Tibial artery (tissue), 4 donors: ENCODE measurements at regions not wholly inside any gene's neighbourhood (a gene's known extent, or its start where the extent isn't known, plus 50 kb on each side); places are given as distances from the start of the nearest gene placed in this dataset.
"Not testable (repeated sequence)": the region's sequence is repeated elsewhere in the genome, so short reads cannot be mapped to it uniquely, and the experiment has no call there.

ENCODE experiments used
- DNase-seq, 2 donors: peaks; one replicate each; pipeline ENCODE4 v3.0.0-alpha.2; 2019
- H3K27ac ChIP-seq, 2 donors: fragments of 200-600 bp; sonication (generic) in 1 of 2; 1 replicate in 1 of 2; 2 replicates in 1 of 2; pipeline ENCODE4 v1.5.1; 2018 to 2019; ENCODE audit warnings: mild to moderate bottlenecking in 1 of 2
- H3K27me3 ChIP-seq, 2 donors: fragments of 200-600 bp; sonication (generic) in 1 of 2; one replicate each; pipeline versions ENCODE4 v1.5.1 to v1.6.0; 2016 to 2019
- H3K36me3 ChIP-seq, 3 donors: fragments of 200-600 bp; sonication (generic) in 2 of 3; one replicate each; pipeline ENCODE4 v1.5.1; 2016 to 2019; ENCODE audit warnings: mild to moderate bottlenecking in 2 of 3
- H3K4me1 ChIP-seq, 4 donors: fragments of 200-600 bp; sonication (generic) in 2 of 4; 1 replicate in 3 of 4; 2 replicates in 1 of 4; pipeline ENCODE4 v1.5.1; 2016 to 2019
- H3K4me3 ChIP-seq, 2 donors: fragments of 200-600 bp; sonication (generic) in 1 of 2; 1 replicate in 1 of 2; 2 replicates in 1 of 2; pipeline ENCODE4 v1.5.1; 2018 to 2019; ENCODE audit warnings: mild to moderate bottlenecking in 2 of 2
- H3K9me3 ChIP-seq, 3 donors: fragments of 200-600 bp; sonication (generic) in 1 of 3; one replicate each; pipeline ENCODE4 v1.5.1; 2016 to 2019
- intact Hi-C: fragments of 100-400 bp; cut with DNase I; formaldehyde crosslinking; loops from one replicate; pipeline ENCODE4 v1.15.0; 2023; ENCODE audit warnings: low total_unique reads
- TF ChIP-seq, protein P1 (sequence below), 2 experiments: fragments of 200-600 bp in 1 of 2; fragments of 450-650 bp in 1 of 2; IDR thresholded peaks; one replicate each; pipeline ENCODE4 v1.5.1; 2017 to 2019; ENCODE audit warnings: antibody characterized with exemption in 2 of 2, mild to moderate bottlenecking in 1 of 2, moderate library complexity in 1 of 2

DNA sequence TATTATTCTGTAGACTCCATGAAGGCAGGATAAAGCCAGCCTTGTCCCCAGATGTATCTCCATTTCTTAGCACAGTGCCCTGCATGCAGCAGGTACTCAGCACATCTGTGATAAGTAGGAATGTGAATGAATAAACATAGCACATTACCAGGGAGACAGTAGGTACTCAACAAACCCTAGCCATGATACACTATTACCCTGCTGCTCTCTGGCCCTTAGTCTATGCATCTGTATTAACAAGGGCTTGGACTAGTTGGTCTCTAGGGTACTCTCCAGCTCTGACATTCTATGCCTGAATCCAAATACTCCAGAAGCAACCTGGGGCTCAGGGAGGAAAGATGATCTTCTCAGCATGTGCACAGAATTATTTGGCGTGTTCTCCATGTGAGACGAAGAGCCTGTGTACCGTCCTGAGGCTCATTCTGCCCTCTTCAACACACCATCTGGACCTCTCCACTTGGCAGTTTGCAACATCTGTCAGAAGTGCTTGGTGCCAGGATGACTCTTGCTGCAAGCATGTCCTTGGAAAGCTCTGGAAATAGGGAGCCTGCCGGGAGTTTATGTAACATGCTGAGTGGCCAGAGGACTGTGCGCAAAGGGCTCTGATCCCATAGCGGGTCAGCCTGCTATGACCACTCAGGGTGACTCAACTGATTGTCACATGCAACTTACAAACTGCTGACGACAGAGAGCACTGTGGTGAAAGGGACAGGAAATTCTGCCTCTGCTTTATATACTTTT lies 228.2 kb upstream of the USP24 start:
- Histone ChIP-seq H3K9me3 (no peaks in the 10 kb centered on the region), H3K4me3 (no peak overlapping the region), H3K36me3 (no peaks in the 10 kb centered on the region), H3K27ac (peak overlapping the region; percentile 82 to 86), H3K27me3 (no peaks in the 10 kb centered on the region), H3K4me1 (peaks cover 0 to 49% (median 18%) of the 10 kb centered on the region in 4 donors)
- peak; percentile 97 to 98 for DNase-seq
- intact Hi-C loops = loop anchor here (10.0 kb wide), 1 partner anchor 159 kb away; no protein-coding TSS in a partner anchor
- TF ChIP-seq, protein P1, sequence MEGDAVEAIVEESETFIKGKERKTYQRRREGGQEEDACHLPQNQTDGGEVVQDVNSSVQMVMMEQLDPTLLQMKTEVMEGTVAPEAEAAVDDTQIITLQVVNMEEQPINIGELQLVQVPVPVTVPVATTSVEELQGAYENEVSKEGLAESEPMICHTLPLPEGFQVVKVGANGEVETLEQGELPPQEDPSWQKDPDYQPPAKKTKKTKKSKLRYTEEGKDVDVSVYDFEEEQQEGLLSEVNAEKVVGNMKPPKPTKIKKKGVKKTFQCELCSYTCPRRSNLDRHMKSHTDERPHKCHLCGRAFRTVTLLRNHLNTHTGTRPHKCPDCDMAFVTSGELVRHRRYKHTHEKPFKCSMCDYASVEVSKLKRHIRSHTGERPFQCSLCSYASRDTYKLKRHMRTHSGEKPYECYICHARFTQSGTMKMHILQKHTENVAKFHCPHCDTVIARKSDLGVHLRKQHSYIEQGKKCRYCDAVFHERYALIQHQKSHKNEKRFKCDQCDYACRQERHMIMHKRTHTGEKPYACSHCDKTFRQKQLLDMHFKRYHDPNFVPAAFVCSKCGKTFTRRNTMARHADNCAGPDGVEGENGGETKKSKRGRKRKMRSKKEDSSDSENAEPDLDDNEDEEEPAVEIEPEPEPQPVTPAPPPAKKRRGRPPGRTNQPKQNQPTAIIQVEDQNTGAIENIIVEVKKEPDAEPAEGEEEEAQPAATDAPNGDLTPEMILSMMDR (IDR thresholded peaks at IDR 0.05) = peak in 1 of 2 experiments; percentile 20

DNA sequence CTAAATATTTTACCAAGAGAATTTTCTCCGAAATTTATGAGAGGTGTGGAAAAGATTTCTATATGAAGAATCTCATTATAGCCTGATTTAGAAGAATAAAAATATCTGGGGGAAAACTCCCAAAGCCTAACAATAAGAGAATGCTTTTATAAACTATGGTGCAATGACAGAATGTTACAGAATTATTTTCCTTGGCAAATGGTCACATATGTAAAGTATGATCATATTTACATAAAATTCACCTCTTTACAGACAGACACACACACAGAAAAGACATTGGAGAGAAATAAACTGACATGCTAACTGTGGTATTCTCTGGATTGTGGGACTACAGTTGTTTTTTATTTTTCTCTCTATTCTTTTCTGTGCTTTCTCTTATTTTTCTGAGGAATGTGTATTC lies 226.3 kb upstream of the USP24 start:
- peaks cover 0 to 43% (median 18%) of the 10 kb centered on the region in 4 donors for H3K4me1 ChIP-seq
- TF ChIP-seq, protein P1 (IDR thresholded peaks at IDR 0.05) = no peak
- intact Hi-C loops = loop anchor here (10.0 kb wide), 1 partner anchor 157 kb away; no protein-coding TSS in a partner anchor
- no peak for DNase-seq
- no peaks in the 10 kb centered on the region for H3K27me3 ChIP-seq
- no peaks in the 10 kb centered on the region for H3K9me3 ChIP-seq
- H3K27ac ChIP-seq = peak overlapping the region; percentile 76 to 78
- H3K36me3 ChIP-seq = no peaks in the 10 kb centered on the region
- no peak overlapping the region for H3K4me3 ChIP-seq

- TF ChIP-seq, protein P1 (IDR thresholded peaks at IDR 0.05) = no peak
- H3K4me1 ChIP-seq = peaks cover 0 to 17% (median 3%) of the 10 kb centered on the region in 4 donors
- no peak for DNase-seq
- intact Hi-C loops = no loop called here
- H3K9me3 ChIP-seq = no peaks in the 10 kb centered on the region
- H3K4me3 ChIP-seq = no peak overlapping the region
- no peaks in the 10 kb centered on the region for H3K27me3 ChIP-seq
- H3K36me3 ChIP-seq = no peaks in the 10 kb centered on the region
- H3K27ac ChIP-seq = no peak overlapping the region
These were observed 222.5 kb upstream of the USP24 start for GRCh38 chr1:55437692-55438091.

DNA sequence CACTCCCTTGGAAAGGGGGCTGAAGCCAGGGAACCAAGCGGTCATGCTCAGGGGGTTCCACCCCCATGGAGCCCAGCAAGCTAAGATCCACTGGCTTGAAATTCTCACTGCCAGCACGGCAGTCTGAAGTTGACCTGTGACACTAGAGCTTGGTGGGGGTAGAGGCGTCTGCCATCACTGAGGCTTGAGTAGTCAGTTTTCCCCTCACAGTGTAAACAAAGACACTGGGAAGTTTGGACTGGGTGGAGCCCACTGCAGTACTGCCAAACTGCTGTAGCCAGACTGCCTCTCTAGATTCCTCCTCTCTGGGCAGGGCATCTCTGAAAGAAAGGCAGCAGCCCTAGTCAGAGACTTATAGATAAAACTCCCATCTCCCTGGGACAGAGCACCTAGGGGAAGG lies 215.6 kb upstream of the USP24 start:
- intact Hi-C loops, H3K36me3 ChIP-seq, H3K27me3 ChIP-seq, DNase-seq, H3K4me3 ChIP-seq, H3K9me3 ChIP-seq: not testable (repeated sequence)
- Histone ChIP-seq H3K27ac (peak overlapping the region; percentile 61 to 65), H3K4me1 (peaks cover 0 to 51% (median 28%) of the 10 kb centered on the region in 4 donors)

DNA sequence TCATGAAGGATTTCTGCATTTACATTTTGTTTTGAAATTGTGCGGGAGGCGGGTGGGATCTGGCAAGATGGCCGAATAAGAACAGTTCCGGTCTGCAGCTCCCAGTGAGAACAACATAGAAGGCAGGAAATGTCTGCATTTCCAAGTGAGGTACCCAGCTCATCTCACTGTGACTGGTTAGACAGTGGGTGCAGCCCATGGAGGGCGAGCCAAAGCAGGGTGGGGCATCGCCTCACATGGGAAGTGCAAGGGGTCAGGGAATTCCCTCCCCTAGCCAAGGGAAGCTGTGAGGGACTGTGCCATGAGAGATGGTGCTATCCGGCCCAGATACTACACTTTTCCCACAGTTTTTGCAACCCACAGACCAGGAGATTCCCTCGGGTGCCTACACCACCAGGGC lies 215.0 kb upstream of the USP24 start:
- DNase-seq, intact Hi-C loops: not testable (repeated sequence)
- H3K27ac ChIP-seq = peak overlapping the region; percentile 61 to 65

GRCh38 chr1:55428944-55429931 lies 214.1 kb upstream of the USP24 start:
- H3K4me1 ChIP-seq = peaks cover 0 to 51% (median 28%) of the 10 kb centered on the region in 4 donors
- DNase-seq = peak; percentile 61 to 88

More for the DNA sequence above, 215.0 kb upstream of the USP24 start:
- H3K27me3 ChIP-seq, H3K4me3 ChIP-seq, H3K36me3 ChIP-seq, H3K9me3 ChIP-seq: not testable (repeated sequence)
- peaks cover 0 to 51% (median 28%) of the 10 kb centered on the region in 4 donors for H3K4me1 ChIP-seq

More at GRCh38 chr1:55428944-55429931, 214.1 kb upstream of the USP24 start:
- TF ChIP-seq, protein P1 (IDR thresholded peaks at IDR 0.05) = no peak
- no peaks in the 10 kb centered on the region for H3K27me3 ChIP-seq
- peak overlapping the region; percentile 61 to 65 for H3K27ac ChIP-seq
- no peaks in the 10 kb centered on the region for H3K36me3 ChIP-seq
- H3K9me3 ChIP-seq = no peaks in the 10 kb centered on the region
- intact Hi-C loops = no loop called here
- H3K4me3 ChIP-seq = no peak overlapping the region
